ENCODE measurements at regions not wholly inside any gene's neighbourhood (a gene's known extent, or its start where the extent isn't known, plus 50 kb on each side); places are given as distances from the start of the nearest gene placed in this dataset.

DNA sequence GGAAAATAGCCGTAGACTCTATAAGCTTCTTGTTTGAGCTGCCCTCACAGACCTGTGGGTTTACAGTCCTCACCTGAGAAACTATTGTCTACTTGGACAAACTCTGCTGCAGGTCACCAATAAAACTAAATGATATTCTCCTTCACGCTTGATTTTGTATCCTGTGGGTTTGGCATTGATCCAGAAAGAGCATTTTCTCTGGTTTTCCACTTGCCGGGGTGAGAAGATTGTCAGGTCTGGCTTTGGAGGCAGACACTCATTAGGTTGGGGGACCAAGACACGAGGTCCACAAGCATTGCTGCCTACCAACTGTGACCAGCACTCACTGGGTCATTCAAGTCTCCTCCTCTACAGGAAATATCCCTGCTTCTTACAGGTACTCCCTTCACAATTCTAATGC, 68.5 kb downstream of the CDC14C start:
- no peak for DNase-seq (ENCODE audit: low read depth)
- TF ChIP-seq, protein P1, sequence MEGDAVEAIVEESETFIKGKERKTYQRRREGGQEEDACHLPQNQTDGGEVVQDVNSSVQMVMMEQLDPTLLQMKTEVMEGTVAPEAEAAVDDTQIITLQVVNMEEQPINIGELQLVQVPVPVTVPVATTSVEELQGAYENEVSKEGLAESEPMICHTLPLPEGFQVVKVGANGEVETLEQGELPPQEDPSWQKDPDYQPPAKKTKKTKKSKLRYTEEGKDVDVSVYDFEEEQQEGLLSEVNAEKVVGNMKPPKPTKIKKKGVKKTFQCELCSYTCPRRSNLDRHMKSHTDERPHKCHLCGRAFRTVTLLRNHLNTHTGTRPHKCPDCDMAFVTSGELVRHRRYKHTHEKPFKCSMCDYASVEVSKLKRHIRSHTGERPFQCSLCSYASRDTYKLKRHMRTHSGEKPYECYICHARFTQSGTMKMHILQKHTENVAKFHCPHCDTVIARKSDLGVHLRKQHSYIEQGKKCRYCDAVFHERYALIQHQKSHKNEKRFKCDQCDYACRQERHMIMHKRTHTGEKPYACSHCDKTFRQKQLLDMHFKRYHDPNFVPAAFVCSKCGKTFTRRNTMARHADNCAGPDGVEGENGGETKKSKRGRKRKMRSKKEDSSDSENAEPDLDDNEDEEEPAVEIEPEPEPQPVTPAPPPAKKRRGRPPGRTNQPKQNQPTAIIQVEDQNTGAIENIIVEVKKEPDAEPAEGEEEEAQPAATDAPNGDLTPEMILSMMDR (conservative IDR thresholded peaks at IDR 0.05; ENCODE audit: low read length), result no peak
- H3K4me3 ChIP-seq (ENCODE audit: low read length), result no peak overlapping the region

DNA sequence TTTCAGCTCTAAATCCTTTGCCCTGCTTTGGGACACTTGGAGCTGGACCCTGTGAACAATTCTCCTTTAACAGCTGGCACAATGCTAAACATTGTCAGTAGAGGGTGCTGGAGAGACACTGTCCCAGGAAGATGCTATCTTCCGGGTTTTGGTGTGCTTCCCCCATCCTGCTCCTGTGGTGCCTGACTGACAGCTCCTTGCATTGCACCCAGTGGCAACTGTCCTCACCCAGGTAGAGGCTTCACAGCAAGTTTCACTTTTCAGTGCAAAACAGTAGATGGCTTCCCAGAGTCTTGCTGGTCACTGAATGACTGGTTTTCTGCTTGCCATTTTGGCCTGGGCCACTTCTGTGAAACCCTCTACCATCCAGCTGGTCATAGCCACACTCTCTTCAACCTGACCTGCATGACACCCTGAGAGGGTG, 77.3 kb downstream of the CDC14C start:
- H3K4me3 ChIP-seq (ENCODE audit: low read length), result no peak overlapping the region
- peak; percentile 8 for DNase-seq (ENCODE audit: low read depth)
- TF ChIP-seq, protein P1 (conservative IDR thresholded peaks at IDR 0.05; ENCODE audit: low read length), result peak; percentile 61

DNA sequence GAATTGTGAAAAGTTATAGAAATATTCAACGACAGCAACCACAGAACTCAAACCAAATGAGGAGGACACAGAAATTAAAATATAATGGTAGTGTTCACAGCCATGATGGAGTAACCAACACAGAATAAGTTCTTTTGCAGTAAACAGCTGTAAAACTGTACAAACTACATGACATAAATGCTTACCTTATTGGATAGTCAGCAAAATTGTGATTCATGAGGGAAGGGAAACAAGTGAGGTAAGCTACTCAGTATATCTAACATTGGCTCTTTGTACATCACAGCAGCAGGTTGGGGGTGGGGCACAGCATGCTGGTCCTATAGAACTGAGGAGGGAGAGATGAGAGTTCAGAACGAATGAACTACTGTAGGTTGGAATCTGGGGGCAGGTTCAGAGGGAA, 86.4 kb downstream of the CDC14C start:
- TF ChIP-seq, protein P1 (conservative IDR thresholded peaks at IDR 0.05; ENCODE audit: low read length), result no peak

DNA sequence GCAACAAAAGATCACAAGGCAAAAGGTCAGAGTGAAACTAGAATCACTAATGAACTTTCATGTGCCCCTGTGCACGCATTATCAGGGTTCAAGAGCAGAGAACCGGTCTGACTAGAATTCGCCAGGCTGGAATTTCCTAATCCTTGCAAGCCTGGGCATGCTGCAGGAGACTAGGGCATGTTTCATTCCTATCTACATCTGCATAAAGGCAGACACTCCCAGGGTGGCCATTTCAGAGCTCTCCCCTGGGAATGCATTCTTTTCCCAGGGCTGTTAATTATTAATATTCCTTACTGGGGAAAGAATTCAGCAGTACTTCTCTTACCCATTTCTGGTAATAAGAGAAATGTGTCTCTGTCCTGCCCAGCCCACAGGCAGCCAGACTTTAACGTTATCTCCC, 90.5 kb downstream of the CDC14C start:
- DNase-seq (ENCODE audit: low read depth), result no peak
- TF ChIP-seq, protein P1 (conservative IDR thresholded peaks at IDR 0.05; ENCODE audit: low read length), result no peak
- H3K4me3 ChIP-seq (ENCODE audit: low read length), result no peak overlapping the region

More for the DNA sequence above, 86.4 kb downstream of the CDC14C start:
- H3K4me3 ChIP-seq (ENCODE audit: low read length), result no peak overlapping the region
- DNase-seq (ENCODE audit: low read depth), result no peak

DNA sequence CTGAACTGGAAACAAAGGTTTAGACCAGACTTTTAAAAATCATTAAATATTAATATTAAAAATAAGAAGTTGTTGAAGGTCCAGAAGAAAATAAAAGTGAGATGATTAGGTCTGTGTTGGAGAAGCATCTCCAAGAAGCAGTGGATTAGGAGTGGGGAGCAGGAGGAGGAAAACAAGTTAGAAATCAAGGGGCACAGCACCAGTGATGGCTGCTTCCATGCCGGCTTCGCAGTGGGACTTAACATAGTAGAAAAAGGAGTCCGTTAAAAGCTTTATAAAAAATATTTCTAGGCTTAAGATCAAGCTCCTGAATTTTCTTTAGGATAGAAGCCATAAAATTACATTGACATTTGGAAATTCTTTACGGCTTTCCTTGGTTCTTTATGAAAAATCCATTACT, 95.8 kb downstream of the CDC14C start:
- DNase-seq (ENCODE audit: low read depth), result no peak
- H3K4me3 ChIP-seq (ENCODE audit: low read length), result no peak overlapping the region
- TF ChIP-seq, protein P1 (conservative IDR thresholded peaks at IDR 0.05; ENCODE audit: low read length), result no peak

DNA sequence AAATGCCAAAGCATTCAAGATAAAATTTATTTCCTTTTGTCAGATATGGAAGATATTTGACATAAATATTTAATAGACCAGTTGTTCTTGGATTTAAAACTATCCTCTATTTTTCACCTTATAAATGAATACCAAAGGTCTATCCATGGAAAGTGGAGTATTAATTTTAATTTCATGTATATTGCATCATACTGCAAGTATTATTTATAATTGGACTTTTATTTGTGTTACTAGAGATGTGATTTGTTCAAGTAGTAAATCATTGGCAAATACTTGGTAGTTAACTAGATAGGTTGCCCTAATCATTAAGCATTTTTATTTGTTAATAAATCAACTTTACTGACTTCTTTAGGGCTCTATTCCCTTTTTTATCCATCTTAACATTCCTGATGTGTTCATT, 98.1 kb downstream of the CDC14C start:
- H3K4me3 ChIP-seq (ENCODE audit: low read length), result no peak overlapping the region

More for the DNA sequence above, 98.1 kb downstream of the CDC14C start:
- DNase-seq (ENCODE audit: low read depth), result no peak
- TF ChIP-seq, protein P1 (conservative IDR thresholded peaks at IDR 0.05; ENCODE audit: low read length), result no peak

Measured in AG10803 (cell line).